ENCODE measurements at regions not wholly inside any gene's neighbourhood (a gene's known extent, or its start where the extent isn't known, plus 50 kb on each side); places are given as distances from the start of the nearest gene placed in this dataset.

GRCh38 chr10:128741180-128741579 is 615.0 kb upstream of the MKI67 start:
- Histone ChIP-seq H3K9me3 (ENCODE audit: control insufficient read depth in 4 of 4, low read length in 3 of 4) (no peaks in the 10 kb centered on the region), H3K4me3 (ENCODE audit: low read depth in 1 of 3, low read length in 3 of 3) (no peak overlapping the region), H3K36me3 (ENCODE audit: control insufficient read depth in 4 of 4, insufficient read depth in 3 of 4, low read depth in 1 of 4, low read length in 3 of 4) (no peaks in the 10 kb centered on the region), H3K4me1 (ENCODE audit: control insufficient read depth in 4 of 4, insufficient read depth in 4 of 4, low read length in 3 of 4) (no peaks in the 10 kb centered on the region), H3K9ac (ENCODE audit: low read depth in 1 of 2, low read length in 2 of 2) (no peak overlapping the region), H3K27ac (ENCODE audit: low read depth in 1 of 2, low read length in 2 of 2) (no peak overlapping the region), H3K27me3 (ENCODE audit: control insufficient read depth in 4 of 4, insufficient read depth in 4 of 4, low read length in 3 of 4) (peaks cover 0 to 9% (median 2%) of the 10 kb centered on the region in 4 donors)
- 80% methylated on average over 4 of the region's 4 CpGs for WGBS
- DNase-seq (ENCODE audit: low spot score): no peak
- TF ChIP-seq HNF4A (conservative IDR thresholded peaks at IDR 0.05): no peak
- TF ChIP-seq RXRA (IDR thresholded peaks at IDR 0.05): no peak
- TF ChIP-seq SP1 (IDR thresholded peaks at IDR 0.05): no peak
- no peak for TF ChIP-seq REST (IDR thresholded peaks at IDR 0.05)
- no peak for TF ChIP-seq JUND (IDR thresholded peaks at IDR 0.05)
- TF ChIP-seq HNF4G (IDR thresholded peaks at IDR 0.05): no peak
- TF ChIP-seq FOXA1 (IDR thresholded peaks at IDR 0.05): no peak
- no peak for TF ChIP-seq NR2F2 (IDR thresholded peaks at IDR 0.05)
- no peak for TF ChIP-seq MAX (IDR thresholded peaks at IDR 0.05)
- no peak for TF ChIP-seq RAD21 (IDR thresholded peaks at IDR 0.05)
- TF ChIP-seq GABPA (IDR thresholded peaks at IDR 0.05 in 1 of 2, conservative IDR thresholded peaks at IDR 0.05 in 1 of 2): no peak
- no peak for TF ChIP-seq CTCF (IDR thresholded peaks at IDR 0.05; ENCODE audit: low read depth, low read length, missing input control)
- TF ChIP-seq ATF3 (IDR thresholded peaks at IDR 0.05): no peak

GRCh38 chr10:128741680-128742079 is 615.5 kb upstream of the MKI67 start:
- 83% methylated on average over 5 of the region's 5 CpGs for WGBS
- no peaks in the 10 kb centered on the region for H3K9me3 ChIP-seq (ENCODE audit: control insufficient read depth in 4 of 4, low read length in 3 of 4)
- no peak overlapping the region for H3K4me3 ChIP-seq (ENCODE audit: low read depth in 1 of 3, low read length in 3 of 3)
- TF ChIP-seq ZBTB33 (IDR thresholded peaks at IDR 0.05) (no peak), ATF3 (IDR thresholded peaks at IDR 0.05) (no peak), MAX (IDR thresholded peaks at IDR 0.05) (no peak), FOXA2 (IDR thresholded peaks at IDR 0.05) (no peak), REST (IDR thresholded peaks at IDR 0.05) (no peak), EGR1 (IDR thresholded peaks at IDR 0.05; ENCODE audit: low read depth in 2 of 2) (no peak), TAF1 (conservative IDR thresholded peaks at IDR 0.05) (no peak), SP1 (IDR thresholded peaks at IDR 0.05) (no peak), HNF4A (conservative IDR thresholded peaks at IDR 0.05) (no peak), CTCF (IDR thresholded peaks at IDR 0.05; ENCODE audit: low read depth, low read length, missing input control) (no peak), HNF4G (IDR thresholded peaks at IDR 0.05) (no peak), RAD21 (IDR thresholded peaks at IDR 0.05) (no peak), FOXA1 (IDR thresholded peaks at IDR 0.05) (no peak)

More at GRCh38 chr10:128741680-128742079, 615.5 kb upstream of the MKI67 start:
- peaks cover 0 to 7% (median 2%) of the 10 kb centered on the region in 4 donors for H3K27me3 ChIP-seq (ENCODE audit: control insufficient read depth in 4 of 4, insufficient read depth in 4 of 4, low read length in 3 of 4)
- no peaks in the 10 kb centered on the region for H3K4me1 ChIP-seq (ENCODE audit: control insufficient read depth in 4 of 4, insufficient read depth in 4 of 4, low read length in 3 of 4)
- no peak overlapping the region for H3K9ac ChIP-seq (ENCODE audit: low read depth in 1 of 2, low read length in 2 of 2)
- H3K27ac ChIP-seq (ENCODE audit: low read depth in 1 of 2, low read length in 2 of 2): no peak overlapping the region
- DNase-seq (ENCODE audit: low spot score): no peak
- no peaks in the 10 kb centered on the region for H3K36me3 ChIP-seq (ENCODE audit: control insufficient read depth in 4 of 4, insufficient read depth in 3 of 4, low read depth in 1 of 4, low read length in 3 of 4)

Measured in liver (tissue), 8 donors.